KBM-7 (cell line): ENCODE measurements at regions not wholly inside any gene's neighbourhood (a gene's known extent, or its start where the extent isn't known, plus 50 kb on each side); places are given as distances from the start of the nearest gene placed in this dataset.

Source experiments
- DNase-seq: peaks from one replicate; pipeline ENCODE4 v3.0.0-alpha.2; 2015
- in situ Hi-C: fragments of 300-500 bp; cut with MboI; formaldehyde crosslinking; loops from 2 replicates; pipeline ENCODE4 v1.14.3; 2020; ENCODE audit warnings: low sequenced_read_pairs, low pct_unique_long_range_greater_than_20kb, mixed read lengths

- DNase-seq: no peak
- in situ Hi-C loops: no loop called here
Observed at GRCh38 chr9:129359916-129360536, 182.0 kb upstream of the IER5L start.

GRCh38 chr9:129359162-129359811 is 181.2 kb upstream of the IER5L start:
- in situ Hi-C loops: no loop called here
- DNase-seq: no peak

GRCh38 chr9:129358621-129359154 is 180.6 kb upstream of the IER5L start:
- DNase-seq: no peak
- in situ Hi-C loops: no loop called here

- no peak for DNase-seq
- in situ Hi-C loops: no loop called here
Observed at GRCh38 chr9:129357773-129358245, 179.7 kb upstream of the IER5L start.

GRCh38 chr9:129356871-129357772 is 179.1 kb upstream of the IER5L start:
- DNase-seq: no peak
- in situ Hi-C loops: no loop called here

GRCh38 chr9:129355631-129356030 is 177.6 kb upstream of the IER5L start:
- DNase-seq: no peak
- in situ Hi-C loops: no loop called here

GRCh38 chr9:129354498-129354897 is 176.4 kb upstream of the IER5L start:
- DNase-seq: no peak
- in situ Hi-C loops: no loop called here

- DNase-seq: no peak
- in situ Hi-C loops: no loop called here
Observed at GRCh38 chr9:129353697-129354336, 175.8 kb upstream of the IER5L start.

- in situ Hi-C loops: no loop called here
- no peak for DNase-seq
Observed at GRCh38 chr9:129352146-129352865, 174.2 kb upstream of the IER5L start.

- no peak for DNase-seq
- in situ Hi-C loops: no loop called here
Observed at GRCh38 chr9:129351642-129352145, 173.6 kb upstream of the IER5L start.

- no peak for DNase-seq
- in situ Hi-C loops: no loop called here
Observed at GRCh38 chr9:129351058-129351641, 173.1 kb upstream of the IER5L start.

- DNase-seq: no peak
- in situ Hi-C loops: no loop called here
Observed at GRCh38 chr9:129350143-129350935, 172.3 kb upstream of the IER5L start.

GRCh38 chr9:129349665-129349947 is 171.5 kb upstream of the IER5L start:
- no peak for DNase-seq
- in situ Hi-C loops: no loop called here

- in situ Hi-C loops: no loop called here
- no peak for DNase-seq
Observed at GRCh38 chr9:129348890-129349664, 171.0 kb upstream of the IER5L start.

- DNase-seq: no peak
- in situ Hi-C loops: no loop called here
Observed at GRCh38 chr9:129347316-129348120, 169.5 kb upstream of the IER5L start.

GRCh38 chr9:129346046-129346445 is 168.0 kb upstream of the IER5L start:
- DNase-seq: no peak
- in situ Hi-C loops: no loop called here
